DOHH2 (cell line): ENCODE measurements at regions not wholly inside any gene's neighbourhood (a gene's known extent, or its start where the extent isn't known, plus 50 kb on each side); places are given as distances from the start of the nearest gene placed in this dataset.
A peak's percentile ranks its signal among the peaks of the same experiment; 100 is the strongest.

ENCODE experiments used
- H3F3A ChIP-seq: fragments of 200-600 bp; sonication (generic), shearing (Covaris generic); 2 replicates; pipeline ENCODE4 v1.6.0; 2016; ENCODE audit warnings: antibody characterized with exemption, mild to moderate bottlenecking; ENCODE audit not compliant: control insufficient read depth, insufficient read depth
- H3K27ac ChIP-seq: fragments of 200-600 bp; sonication (generic); 2 replicates; pipeline ENCODE4 v1.5.1; 2014; ENCODE audit warnings: low read depth, mild to moderate bottlenecking, low read length, moderate library complexity
- H3K27me3 ChIP-seq: fragments of 200-600 bp; sonication (generic); 2 replicates; pipeline ENCODE4 v1.6.1; 2014; ENCODE audit warnings: mild to moderate bottlenecking, low read length, mixed read lengths; ENCODE audit not compliant: control insufficient read depth
- H3K36me3 ChIP-seq: fragments of 200-600 bp; sonication (generic); 2 replicates; pipeline ENCODE4 v1.6.1; 2014; ENCODE audit warnings: mild to moderate bottlenecking, low read length, moderate library complexity, mixed read lengths; ENCODE audit not compliant: control insufficient read depth
- H3K4me1 ChIP-seq: fragments of 200-600 bp; sonication (generic); 2 replicates; pipeline ENCODE4 v1.6.1; 2014; ENCODE audit warnings: mild to moderate bottlenecking, low read length, mixed read lengths; ENCODE audit not compliant: control insufficient read depth
- H3K4me2 ChIP-seq: fragments of 200-600 bp; sonication (generic); 2 replicates; pipeline ENCODE4 v1.6.0; 2014; ENCODE audit warnings: mild to moderate bottlenecking, low read length, moderate library complexity
- H3K4me3 ChIP-seq: fragments of 200-600 bp; sonication (generic); 2 replicates; pipeline ENCODE4 v1.5.1; 2014; ENCODE audit warnings: mild to moderate bottlenecking, low read length, mixed read lengths
- H3K79me2 ChIP-seq: fragments of 200-600 bp; sonication (generic); 2 replicates; pipeline ENCODE4 v1.6.1; 2014; ENCODE audit warnings: mild to moderate bottlenecking, low read length, mixed read lengths; ENCODE audit not compliant: control insufficient read depth
- H3K9me2 ChIP-seq: fragments of 200-600 bp; sonication (generic); replicated peaks from 2 replicates; pipeline ENCODE4 v1.6.1; 2014; ENCODE audit warnings: mild to moderate bottlenecking, low read length, mixed read lengths; ENCODE audit not compliant: control insufficient read depth
- H3K9me3 ChIP-seq: fragments of 200-600 bp; sonication (generic); 2 replicates; pipeline ENCODE4 v1.6.1; 2014; ENCODE audit warnings: antibody characterized with exemption, low read length, mixed read lengths; ENCODE audit not compliant: control insufficient read depth, insufficient read depth
- H4K20me1 ChIP-seq: fragments of 200-600 bp; sonication (generic); 2 replicates; pipeline ENCODE4 v1.6.0; 2014; ENCODE audit warnings: low read depth, mild to moderate bottlenecking, antibody characterized with exemption, low read length, moderate library complexity; ENCODE audit not compliant: control insufficient read depth, insufficient read depth
- EZH2phosphoT487 ChIP-seq: fragments of 200-600 bp; sonication (generic); IDR thresholded peaks from 2 replicates; pipeline ENCODE4 v1.6.1; 2017; ENCODE audit warnings: borderline replicate concordance, mild to moderate bottlenecking, antibody characterized with exemption, low read length, moderate library complexity, mixed read lengths
- TF ChIP-seq, protein P1 (sequence below): fragments of 200-600 bp; sonication (generic); IDR thresholded peaks from one replicate; pipeline ENCODE4 v1.5.1; 2014; ENCODE audit warnings: antibody characterized with exemption, mild to moderate bottlenecking, low read depth, low read length; ENCODE audit not compliant: poor library complexity, severe bottlenecking

DNA sequence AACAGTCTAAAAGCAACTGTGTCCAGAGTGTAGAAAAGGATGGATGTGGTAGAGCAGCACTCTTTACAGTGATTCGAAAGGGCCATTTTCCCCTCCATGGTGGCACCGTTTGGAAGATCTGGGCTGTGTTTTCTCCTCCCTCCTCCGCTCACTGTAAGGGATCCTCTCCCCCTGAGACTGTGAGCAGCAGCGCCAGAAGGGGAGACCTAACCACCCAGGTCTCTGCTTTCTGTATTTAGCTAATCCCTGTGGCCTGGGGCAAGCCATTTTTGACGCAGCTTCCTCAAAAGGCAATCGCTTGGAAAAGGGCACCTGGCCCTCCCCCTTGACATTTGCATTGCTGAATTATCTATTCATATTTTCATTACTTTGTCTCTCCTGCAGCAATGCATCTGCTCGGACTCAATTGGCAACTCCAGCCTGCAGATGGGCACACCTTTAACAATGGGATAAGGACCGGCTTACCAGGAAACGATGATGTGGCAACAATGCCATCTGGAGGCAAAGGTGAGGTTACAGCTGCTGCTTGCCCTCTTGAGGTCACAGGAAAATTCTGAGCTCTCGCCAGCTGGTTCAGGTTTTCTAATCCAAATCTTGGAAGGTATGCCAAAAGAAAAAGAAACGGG lies 244.3 kb upstream of the WWC1 start:
- Histone ChIP-seq H3K36me3 (no peaks in the 10 kb centered on the region), H3K27ac (no peak overlapping the region), H3K79me2 (no peaks in the 10 kb centered on the region), H3K27me3 (no peaks in the 10 kb centered on the region), H3K9me3 (no peaks in the 10 kb centered on the region), H3K4me2 (no peak overlapping the region), H4K20me1 (no peaks in the 10 kb centered on the region), H3K4me1 (no peaks in the 10 kb centered on the region), H3K4me3 (no peak overlapping the region), H3F3A (no peaks in the 10 kb centered on the region), H3K9me2 (no peaks in the 10 kb centered on the region)
- no peak for TF ChIP-seq EZH2phosphoT487
- TF ChIP-seq, protein P1, sequence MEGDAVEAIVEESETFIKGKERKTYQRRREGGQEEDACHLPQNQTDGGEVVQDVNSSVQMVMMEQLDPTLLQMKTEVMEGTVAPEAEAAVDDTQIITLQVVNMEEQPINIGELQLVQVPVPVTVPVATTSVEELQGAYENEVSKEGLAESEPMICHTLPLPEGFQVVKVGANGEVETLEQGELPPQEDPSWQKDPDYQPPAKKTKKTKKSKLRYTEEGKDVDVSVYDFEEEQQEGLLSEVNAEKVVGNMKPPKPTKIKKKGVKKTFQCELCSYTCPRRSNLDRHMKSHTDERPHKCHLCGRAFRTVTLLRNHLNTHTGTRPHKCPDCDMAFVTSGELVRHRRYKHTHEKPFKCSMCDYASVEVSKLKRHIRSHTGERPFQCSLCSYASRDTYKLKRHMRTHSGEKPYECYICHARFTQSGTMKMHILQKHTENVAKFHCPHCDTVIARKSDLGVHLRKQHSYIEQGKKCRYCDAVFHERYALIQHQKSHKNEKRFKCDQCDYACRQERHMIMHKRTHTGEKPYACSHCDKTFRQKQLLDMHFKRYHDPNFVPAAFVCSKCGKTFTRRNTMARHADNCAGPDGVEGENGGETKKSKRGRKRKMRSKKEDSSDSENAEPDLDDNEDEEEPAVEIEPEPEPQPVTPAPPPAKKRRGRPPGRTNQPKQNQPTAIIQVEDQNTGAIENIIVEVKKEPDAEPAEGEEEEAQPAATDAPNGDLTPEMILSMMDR = peak; percentile 46

GRCh38 chr5:168047669-168048111 lies 243.8 kb upstream of the WWC1 start:
- Histone ChIP-seq H3K27ac (no peak overlapping the region), H3K9me3 (no peaks in the 10 kb centered on the region), H3K9me2 (no peaks in the 10 kb centered on the region), H3K4me3 (no peak overlapping the region), H3K27me3 (no peaks in the 10 kb centered on the region), H3K4me1 (no peaks in the 10 kb centered on the region), H3F3A (no peaks in the 10 kb centered on the region), H3K4me2 (no peak overlapping the region), H3K79me2 (no peaks in the 10 kb centered on the region), H4K20me1 (no peaks in the 10 kb centered on the region), H3K36me3 (no peaks in the 10 kb centered on the region)
- TF ChIP-seq EZH2phosphoT487 = no peak
- TF ChIP-seq, protein P1 = no peak

DNA sequence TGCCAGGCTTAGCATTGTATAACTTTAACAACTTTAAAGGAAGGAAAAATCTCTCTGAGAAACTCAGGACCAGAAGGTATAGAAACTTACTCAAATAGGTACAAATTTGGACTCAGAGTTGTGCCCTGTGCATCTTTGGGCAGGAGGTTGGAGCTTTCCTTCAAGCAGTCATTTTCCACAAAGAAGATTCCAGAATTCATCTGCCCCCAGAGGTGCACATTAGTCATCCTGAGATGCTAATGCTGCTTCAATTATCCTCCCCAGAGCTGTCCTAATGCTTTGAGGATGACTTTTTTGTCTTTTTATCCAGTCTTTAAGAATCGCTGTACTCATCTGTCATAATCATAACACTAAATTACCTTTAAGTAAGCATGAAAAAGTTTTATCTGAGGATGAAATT lies 243.0 kb upstream of the WWC1 start:
- no peaks in the 10 kb centered on the region for H3K9me2 ChIP-seq
- no peak overlapping the region for H3K4me2 ChIP-seq
- H3K27me3 ChIP-seq = no peaks in the 10 kb centered on the region
- no peaks in the 10 kb centered on the region for H3K4me1 ChIP-seq
- no peaks in the 10 kb centered on the region for H3F3A ChIP-seq
- H3K9me3 ChIP-seq = no peaks in the 10 kb centered on the region
- no peak overlapping the region for H3K27ac ChIP-seq
- H3K79me2 ChIP-seq = no peaks in the 10 kb centered on the region
- H3K36me3 ChIP-seq = no peaks in the 10 kb centered on the region
- no peak overlapping the region for H3K4me3 ChIP-seq
- no peaks in the 10 kb centered on the region for H4K20me1 ChIP-seq
- TF ChIP-seq EZH2phosphoT487 = no peak
- TF ChIP-seq, protein P1 = no peak
